ENCODE measurements at regions not wholly inside any gene's neighbourhood (a gene's known extent, or its start where the extent isn't known, plus 50 kb on each side); places are given as distances from the start of the nearest gene placed in this dataset.
"Not testable (repeated sequence)": the region's sequence is repeated elsewhere in the genome, so short reads cannot be mapped to it uniquely, and the experiment has no call there.

DNA sequence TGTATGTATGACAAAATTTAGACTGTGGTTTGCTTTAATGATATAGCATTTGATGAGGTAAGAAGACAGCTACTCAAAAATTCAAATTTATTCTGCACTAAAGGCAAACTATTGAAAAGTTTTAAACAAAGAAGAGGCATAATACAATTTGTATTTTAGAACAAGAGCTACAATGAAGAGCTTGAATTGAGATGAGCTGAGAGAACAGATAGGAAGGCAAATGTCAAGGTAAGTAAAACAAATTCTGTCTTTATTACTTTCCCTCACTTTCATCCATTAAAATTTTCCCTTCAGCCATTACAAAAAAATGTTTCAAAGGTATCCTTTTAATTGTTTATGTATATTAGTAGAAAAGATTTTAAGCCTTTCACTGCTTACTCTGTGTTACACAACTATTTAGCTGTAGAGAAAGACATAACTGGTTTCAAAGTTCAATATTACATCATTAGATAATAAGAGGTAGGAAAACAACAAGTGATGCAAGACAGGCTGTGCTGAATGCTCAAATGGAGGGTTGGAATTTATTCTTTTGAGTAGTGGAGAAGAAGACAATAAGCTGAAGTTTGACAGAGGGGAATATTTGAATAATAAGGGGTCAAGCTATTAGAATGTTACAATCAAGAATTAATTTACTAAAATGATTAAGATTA lies 1334.1 kb downstream of the FSCB start:
- no peak for DNase-seq

DNA sequence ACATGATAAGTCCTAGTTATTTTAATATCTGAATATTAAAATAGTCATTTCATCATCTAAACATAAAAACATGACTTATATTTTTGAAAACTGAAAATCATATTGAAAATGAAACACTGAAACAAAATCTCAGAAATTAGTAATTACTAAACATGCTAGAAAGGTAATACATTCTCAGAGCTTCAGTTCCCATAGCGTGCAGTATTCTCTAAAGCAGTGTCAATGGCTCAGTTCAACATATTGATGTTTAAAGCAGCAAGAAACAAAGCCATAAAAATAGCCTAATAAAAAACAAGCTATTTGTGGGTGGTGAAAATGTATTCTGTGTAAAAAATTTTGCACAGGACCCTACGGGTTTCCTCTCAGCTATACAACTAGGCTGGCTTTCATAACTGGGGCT lies 1337.4 kb downstream of the FSCB start:
- DNase-seq, result no peak

DNA sequence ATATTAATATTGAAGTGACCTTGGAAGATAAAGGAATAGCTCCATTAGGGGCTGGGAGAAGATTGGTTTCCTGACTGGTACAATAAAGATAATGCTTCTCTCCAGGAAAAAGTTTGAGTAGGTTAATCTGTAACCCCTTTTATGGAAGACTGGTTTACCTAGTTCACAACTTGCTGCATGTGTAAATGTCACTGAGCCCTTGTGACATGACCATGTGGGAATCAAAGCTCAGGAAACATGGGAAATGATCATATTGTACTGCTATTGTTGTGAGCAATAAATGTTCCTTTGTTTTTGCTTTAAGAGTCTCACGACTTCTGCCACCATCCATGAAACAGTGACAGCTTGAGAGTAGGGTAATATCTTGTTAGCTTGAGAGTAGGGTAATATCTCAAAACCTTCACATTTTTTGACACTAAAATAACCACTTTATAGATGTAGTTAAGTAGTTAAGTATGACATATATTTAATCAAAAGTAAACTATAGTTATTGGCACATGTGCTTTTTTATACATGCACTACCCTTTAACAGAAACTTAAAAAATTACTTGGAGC lies 1338.6 kb downstream of the FSCB start:
- DNase-seq, result no peak

DNA sequence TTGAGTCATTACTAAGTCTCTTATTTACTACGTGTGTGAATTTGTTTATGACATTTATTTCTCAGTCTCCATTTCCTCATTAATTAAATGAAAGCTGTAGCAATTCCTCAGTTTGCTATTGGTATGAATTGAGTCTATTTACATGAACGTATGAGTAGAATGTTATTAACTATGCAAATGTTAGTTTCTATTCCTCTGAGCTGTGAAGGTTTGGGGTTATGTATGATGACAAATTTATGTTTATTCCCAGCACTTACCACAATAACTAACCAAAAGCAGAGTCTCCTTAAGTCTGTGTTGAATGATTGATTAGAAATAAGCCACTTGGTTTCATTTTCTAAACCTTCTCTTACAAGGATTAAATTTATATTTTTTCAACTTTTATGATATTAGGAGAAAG lies 1340.9 kb downstream of the FSCB start:
- DNase-seq, result no peak

DNA sequence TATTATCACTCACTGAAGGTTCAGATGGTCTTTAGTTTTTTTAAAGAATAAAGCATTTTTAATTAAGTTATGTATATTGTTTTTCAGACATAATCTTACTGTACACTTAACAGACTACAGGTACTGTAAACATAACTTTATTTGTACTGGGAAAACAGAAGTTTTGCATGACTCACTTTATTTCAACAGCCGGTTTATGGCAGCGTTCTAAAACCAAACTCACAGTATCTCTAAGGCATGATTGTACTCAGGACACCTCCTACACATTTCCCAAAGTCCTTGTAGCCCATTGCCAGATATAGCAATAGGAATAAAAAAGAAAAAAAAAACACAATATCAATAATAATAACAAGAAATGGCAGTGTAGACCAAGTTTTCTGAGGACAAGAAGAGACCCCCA lies 1341.4 kb downstream of the FSCB start:
- no peak for DNase-seq

DNA sequence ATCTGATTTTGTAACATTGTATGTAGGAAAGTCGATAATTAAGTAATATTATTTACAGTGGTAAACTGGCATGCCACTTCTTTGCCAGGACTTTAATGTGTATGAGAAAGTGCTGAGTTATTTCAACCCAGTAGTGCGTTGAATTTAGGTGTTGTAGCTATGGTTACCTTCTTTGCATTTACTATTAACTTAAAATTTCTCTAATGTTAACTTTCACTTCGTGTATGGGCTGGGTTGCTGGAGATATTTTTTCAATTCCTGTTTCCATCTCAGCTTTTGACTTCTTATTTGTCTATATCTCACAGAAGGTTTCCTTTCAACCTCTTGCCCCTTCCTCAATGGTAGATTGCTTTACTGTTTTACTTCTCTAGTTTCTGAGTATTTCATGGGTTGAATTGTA lies 1345.6 kb downstream of the FSCB start:
- no peak for DNase-seq

DNA sequence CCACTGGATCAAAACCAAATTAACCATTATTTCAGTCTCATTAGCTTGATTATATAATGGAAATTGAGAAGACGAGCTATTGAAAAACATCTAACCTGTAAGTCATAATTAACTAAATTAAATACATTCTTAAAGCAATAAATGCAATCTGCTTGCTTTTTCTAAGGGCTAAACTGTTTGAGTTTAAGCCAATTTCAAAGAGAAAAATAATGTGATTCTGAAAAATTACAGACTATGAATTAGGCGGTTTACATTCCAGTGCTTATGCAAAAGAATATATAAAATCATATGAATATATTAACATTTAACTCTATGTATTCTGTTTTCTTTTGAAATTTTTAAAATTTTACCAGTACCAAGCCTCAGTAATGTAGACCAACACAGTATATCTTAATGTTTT lies 1349.4 kb downstream of the FSCB start:
- no peak for DNase-seq

DNA sequence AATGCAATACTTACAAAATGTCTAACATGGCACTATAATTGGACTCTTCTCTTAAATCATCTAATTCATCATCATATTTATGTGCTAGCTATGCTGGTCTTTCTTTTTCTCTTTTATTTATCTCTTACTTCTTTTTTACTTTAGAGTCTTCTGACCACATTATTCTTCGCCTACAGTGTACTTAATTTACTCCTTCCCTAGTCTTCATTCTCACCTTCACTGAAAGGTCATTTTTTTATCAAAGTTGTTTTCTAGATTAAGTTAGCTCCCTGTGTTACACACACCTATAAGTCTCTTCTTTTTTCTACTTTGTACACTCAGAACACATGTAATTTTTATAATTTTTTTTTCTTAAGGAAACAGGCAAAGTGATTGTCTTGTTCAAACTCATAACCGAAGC lies 1351.2 kb downstream of the FSCB start:
- no peak for DNase-seq

DNA sequence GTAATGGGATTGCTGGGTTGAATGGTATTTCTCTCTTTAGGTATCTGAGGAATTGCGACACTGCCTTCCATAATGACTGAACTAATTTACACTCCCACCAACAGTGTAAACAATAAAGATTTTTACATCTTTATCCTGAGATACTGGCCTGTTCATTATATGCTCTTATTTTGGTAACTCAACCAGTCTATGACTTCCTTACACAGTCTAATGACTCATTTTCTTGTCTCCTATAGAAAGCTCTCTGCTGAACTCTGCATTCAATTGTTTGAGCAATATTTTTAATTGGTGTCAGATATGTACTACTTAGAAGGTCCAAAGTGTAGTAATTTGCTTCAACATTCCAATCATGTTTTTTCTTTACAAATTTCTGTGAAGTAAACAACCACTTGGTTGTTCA lies 1351.8 kb downstream of the FSCB start:
- DNase-seq, result no peak

DNA sequence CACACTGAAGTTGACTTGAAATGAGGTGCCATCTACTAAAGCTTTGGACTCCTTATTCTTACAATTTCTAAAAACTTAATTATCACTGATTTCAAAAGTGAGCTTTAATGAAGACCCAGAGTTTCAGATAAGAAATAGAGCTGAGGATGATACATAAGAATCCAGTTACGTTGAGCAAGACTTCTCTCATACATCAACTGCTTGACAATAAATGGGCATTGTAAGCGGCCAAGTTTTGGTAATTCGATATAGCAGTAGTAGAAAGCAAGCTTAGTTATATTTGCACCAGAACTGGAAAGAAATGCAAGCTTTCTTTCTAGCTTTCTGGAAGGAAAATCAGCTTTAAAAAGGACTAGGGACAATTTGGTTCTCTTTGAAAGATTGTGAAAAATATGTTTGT lies 1359.6 kb downstream of the FSCB start:
- peak; percentile 4 for DNase-seq

DNA sequence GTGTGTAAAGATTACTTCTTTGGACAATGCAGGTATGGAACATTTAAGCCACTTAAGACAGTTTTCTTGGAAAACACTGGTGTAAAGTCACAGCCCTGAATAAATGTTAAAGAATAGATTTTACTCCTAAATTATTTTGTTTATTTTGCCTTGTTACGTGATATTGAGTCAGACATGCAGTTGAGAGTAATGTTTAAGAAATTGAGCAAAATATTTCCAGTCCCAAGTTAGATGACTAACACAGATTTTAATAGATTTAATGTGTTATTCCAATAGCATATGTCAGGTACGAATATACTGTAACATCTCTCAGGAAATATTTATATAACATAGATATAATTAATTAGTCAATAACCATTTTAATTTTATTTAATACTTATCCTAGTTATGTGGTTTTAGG lies 1361.7 kb downstream of the FSCB start:
- DNase-seq, result no peak

DNA sequence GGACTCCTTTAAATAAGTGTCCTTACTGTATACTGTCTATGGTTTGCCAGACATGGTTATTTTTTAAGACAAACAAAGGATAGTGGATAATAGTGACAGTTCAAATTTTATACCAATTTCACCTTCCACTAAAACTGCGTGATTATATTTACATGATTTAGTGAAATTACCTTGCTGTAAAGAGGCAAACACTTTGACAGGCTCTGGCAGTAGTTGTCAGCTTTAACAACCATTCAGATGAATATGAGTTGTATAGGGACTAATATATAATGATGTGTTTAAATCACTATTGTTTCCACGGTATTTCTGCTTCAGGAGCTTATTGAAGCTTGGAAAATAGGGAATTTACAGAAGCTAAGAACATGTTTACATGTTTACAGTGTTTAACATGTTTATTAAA lies 1364.0 kb downstream of the FSCB start:
- DNase-seq, result no peak

DNA sequence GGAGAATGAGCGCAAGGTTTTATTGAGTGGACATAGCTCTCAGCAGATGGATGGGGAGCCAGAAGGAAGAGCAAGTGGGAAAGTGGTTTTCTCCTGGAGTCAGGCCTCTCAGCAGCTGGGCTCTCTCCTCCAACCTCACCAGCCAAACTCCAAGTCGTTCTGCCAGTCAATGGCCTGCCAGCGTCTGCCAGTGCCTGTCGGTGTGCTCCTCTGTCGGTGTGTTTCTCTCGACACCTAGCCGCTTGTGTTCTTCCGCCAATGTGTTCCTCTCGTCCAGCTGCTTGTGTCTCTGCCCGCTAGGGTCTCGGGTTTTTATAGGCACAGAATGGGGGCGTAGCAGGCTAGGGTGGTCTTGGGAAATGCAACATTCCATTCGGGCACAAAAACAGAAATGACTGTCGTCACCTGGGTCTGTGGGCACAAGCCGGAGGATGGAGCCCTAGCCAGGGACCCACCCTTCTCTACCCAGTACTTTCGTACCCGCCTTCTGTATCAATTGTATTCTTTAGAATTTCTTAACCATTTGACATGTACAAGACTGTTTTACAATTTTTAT lies 1365.4 kb downstream of the FSCB start:
- DNase-seq, result no peak

DNA sequence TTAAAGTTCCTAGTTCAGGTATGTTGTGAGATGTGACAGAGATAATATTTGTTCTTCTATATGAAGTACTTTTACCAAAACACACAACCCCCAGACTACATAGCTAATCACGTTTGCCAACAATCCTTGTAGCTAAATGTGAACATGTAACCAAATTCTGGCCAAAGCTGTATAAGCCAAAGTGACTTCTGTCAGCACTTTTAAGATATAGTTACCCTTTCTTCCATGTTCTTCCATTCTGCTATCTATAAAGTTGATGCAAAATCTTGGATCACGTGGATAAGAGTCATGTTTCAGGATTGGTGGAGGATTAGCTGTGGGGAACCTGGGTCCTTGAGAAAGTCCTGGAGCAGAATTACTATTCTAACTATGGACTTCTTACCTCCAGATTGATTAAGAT lies 1366.6 kb downstream of the FSCB start:
- DNase-seq, result no peak

DNA sequence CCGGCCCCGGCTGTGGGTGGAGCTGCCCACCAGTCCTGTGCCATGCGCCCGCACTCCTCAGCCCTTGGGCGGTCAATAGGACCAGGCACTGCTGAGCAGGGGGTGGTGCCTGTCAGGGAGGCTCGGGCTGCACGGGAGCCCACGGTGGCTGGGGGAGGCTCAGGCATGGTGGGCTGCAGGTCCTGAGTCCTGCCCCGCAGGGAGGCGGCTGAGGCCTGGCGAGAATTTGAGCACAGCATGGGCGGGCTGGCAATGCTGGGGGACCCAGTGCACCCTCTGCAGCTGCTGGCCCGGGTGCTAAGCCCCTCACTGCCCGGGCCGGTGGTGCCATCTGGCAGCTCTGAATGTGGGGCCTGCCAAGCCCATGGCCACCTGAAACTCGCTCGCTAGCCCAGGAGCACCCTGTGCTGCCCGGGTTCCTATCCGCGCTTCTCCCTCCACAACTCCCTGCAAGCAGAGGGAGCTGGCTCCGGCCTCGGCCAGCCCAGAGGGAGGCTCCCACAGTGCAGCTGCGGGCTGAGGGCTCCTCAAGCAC lies 1371.1 kb downstream of the FSCB start:
- no peak for DNase-seq

DNA sequence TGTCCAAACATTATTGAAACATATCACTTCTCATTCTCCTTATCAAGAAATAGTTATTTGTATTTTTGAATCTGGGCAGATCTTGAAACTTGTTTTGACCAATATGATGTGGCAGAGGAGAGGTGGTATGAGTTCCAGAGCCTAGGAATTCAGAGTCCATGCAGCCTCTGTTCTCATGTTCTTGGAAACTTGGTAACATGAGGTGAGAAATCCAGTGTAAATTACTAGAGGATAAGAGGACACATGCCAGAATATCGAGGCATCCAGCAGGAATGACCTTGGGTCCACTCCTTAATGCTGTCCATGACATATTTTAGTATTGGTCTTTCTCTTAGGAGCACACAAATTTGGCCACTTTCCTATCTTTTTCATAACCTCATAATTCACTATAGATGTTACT lies 1374.6 kb downstream of the FSCB start:
- DNase-seq, result no peak

DNA sequence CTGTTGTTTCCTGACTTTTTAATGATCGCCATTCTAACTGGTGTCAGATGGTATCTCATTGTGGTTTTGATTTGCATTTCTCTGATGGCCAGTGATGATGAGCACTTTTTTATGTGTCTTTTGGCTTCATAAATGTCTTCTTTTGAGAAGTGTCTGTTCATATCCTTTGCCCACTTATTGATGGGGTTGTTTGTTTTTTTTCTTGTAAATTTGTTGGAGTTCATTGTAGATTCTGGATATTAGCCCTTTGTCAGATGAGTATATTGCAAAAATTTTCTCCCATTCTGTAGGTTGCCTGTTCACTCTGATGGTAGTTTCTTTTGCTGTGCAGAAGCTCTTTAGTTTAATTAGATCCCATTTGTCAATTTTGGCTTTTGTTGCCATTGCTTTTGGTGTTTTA lies 1378.7 kb downstream of the FSCB start:
- DNase-seq, result not testable (repeated sequence)

DNA sequence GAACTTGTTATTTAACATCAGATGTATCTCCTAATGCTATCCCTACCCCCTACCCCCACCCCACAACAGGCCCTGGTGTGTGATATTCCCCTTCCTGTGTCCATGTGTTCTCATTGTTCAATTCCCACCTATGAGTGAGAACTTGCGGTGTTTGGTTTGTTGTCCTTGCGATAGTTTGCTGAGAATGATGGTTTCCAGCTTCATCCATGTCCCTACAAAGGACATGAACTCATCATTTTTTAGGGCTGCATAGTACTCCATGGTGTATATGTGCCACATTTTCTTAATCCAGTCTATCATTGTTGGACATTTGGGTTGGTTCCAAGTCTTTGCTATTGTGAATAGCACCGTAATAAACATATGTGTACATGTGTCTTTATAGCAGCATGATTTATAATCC lies 1379.2 kb downstream of the FSCB start:
- not testable (repeated sequence) for DNase-seq

DNA sequence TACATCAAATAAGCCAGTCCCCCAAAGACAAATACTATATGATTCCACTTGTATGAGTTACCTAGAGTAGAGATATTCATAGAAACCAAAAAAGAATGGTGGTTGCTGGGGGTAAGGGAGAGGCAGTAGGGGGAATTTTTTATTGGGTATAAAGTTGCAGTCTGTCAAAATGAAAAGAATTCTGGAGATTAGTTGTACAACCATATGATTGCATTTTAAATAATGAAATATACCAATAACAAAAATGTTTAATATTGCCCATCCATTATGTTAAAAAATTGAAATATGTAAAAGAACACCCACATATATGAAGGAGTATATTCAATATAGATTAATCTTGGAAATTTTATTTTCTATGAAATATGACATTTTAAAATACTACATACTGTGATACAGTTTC lies 1383.5 kb downstream of the FSCB start:
- no peak for DNase-seq

DNA sequence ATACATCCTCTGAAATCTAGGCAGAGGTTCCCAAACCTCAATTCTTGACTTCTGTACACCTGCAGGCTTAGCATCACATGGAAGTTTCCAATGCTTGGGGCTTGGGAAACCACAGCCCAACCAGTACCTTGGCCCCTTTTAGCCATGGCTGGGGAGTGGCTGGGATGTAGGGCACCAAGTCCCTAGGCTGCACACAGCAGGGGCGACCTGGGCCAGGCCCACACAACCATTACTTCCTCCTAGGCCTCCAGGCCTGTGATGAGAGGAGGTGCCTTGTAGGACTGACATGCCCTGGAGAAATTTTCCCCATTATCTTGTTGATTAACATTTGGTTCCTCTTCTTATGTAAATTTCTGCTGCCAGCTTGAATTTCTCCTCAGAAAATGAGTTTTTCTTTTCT lies 1387.4 kb downstream of the FSCB start:
- DNase-seq, result no peak

DNA sequence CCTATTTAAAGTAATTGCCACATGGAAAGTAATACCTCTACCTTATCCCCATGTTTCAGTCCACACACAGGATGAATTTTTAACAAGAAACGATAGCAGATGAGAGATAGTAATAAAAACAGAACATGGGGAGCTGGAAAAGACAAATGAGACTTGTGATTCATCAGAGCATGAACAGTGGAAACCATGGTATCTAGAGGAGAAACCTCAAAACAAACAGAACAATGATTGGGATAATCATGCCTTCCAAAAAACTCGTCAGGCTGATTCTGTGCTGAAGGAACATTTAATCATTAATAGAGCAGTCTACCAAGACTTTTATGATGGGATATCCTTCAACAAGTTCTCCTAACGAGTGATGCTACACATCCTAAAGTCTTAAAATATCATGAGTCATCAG lies 1390.7 kb downstream of the FSCB start:
- no peak for DNase-seq

DNA sequence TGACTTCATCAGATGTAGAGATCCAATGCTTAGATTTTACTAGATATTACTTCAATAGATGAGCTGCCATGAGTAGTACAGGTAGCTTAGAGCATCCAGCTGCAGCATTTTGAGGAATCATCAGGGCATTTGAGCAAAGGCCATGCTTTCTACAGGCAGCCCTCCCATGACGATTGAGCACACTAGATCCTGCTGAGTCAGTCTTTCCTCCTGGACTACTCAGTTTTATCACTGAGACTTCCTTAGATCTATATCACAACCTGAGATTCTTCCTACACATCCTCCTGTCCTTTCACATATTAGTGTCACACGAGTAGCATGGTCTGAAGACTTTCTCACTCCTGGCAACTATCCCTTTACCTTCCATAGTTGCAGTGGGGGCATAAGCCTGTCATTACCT lies 1401.8 kb downstream of the FSCB start:
- no peak for DNase-seq

DNA sequence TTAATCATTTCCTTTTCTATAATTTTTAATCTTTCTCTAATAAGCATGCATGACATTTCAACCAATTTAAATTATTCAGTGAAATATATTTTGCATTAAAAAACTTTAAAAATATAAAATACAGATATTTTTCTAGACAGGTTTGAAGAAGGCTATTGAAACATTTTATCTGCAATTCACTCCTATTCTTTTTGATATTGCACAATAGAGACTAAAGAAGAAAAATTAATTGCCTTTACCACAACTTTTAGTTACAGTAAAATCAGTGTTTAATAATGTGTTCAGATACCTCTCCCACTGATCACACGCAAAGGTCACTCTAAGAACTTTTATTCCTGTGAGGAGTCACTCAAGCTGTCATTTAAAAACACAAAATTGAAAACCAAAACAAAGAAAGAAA lies 1416.7 kb downstream of the FSCB start:
- DNase-seq, result no peak

DNA sequence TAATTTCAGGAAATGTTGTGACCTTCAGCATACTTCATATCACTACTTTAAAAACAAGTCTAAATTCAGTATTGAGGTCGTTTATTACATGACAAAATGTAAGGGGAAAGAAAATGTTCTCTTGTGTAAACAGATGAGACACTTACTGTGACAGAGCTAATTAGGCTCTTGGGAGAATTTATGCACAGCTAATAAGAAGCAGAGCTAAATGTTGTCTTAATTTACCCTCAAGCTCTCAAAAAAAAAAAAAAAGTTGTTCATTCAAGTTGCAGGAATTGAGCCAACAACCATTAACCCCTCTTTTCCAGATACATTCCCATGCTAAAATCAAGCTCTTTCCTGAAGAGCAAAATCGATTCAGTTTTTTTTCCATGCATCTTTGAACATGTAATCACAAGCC lies 1419.4 kb downstream of the FSCB start:
- no peak for DNase-seq
